Naive thymus-derived CD8-positive, alpha-beta T cell (primary cell): ENCODE measurements at regions not wholly inside any gene's neighbourhood (a gene's known extent, or its start where the extent isn't known, plus 50 kb on each side); places are given as distances from the start of the nearest gene placed in this dataset.
"Not testable (repeated sequence)": the region's sequence is repeated elsewhere in the genome, so short reads cannot be mapped to it uniquely, and the experiment has no call there.

Source experiments
- ATAC-seq, 2 donors: fragments of 150-1000 bp; cut with Tn5 transposase in 1 of 2; sonication (Bioruptor Pico), chemical (Tn5 transposase) in 1 of 2; 1 replicate in 1 of 2; 2 replicates in 1 of 2; pipeline ENCODE4 v1.10.0; 2021; ENCODE audit warnings: mild to moderate bottlenecking in 2 of 2, moderate library complexity in 2 of 2
- POLR2A ChIA-PET: fragments of 350-600 bp; sonication (Branson Sonifier 250); formaldehyde crosslinking; loops from one replicate; lab custom pipeline; 2021; ENCODE audit warnings: antibody characterized with exemption; lab: Charles Lee
- DNase-seq, 10 donors: peaks; one replicate each; pipeline versions ENCODE4 v3.0.0 to v3.0.0-alpha.2; 2020 to 2022
- H3K27ac Mint-ChIP-seq, 10 donors: one replicate each; pipeline ENCODE4 v1.8.0; 2020 to 2022; ENCODE audit warnings: mild to moderate bottlenecking in 10 of 10, mixed read lengths in 10 of 10, moderate library complexity in 4 of 10, inconsistent platforms in 1 of 10
- H3K27me3 Mint-ChIP-seq, 5 donors: one replicate each; pipeline ENCODE4 v1.8.0; 2021 to 2022; ENCODE audit warnings: mixed read lengths in 5 of 5
- H3K36me3 Mint-ChIP-seq, 3 donors: one replicate each; pipeline ENCODE4 v1.8.0; 2020 to 2022; ENCODE audit warnings: mixed read lengths in 3 of 3, mild to moderate bottlenecking in 2 of 3, inconsistent platforms in 1 of 3
- H3K4me1 Mint-ChIP-seq, 4 donors: one replicate each; pipeline ENCODE4 v1.8.0; 2021 to 2022; ENCODE audit warnings: mixed read lengths in 4 of 4
- H3K4me3 Mint-ChIP-seq, 10 donors: one replicate each; pipeline ENCODE4 v1.8.0; 2020 to 2022; ENCODE audit warnings: mild to moderate bottlenecking in 10 of 10, mixed read lengths in 10 of 10, moderate library complexity in 6 of 10, inconsistent platforms in 1 of 10
- H3K9me3 Mint-ChIP-seq, 9 donors: one replicate each; pipeline ENCODE4 v1.8.0; 2020 to 2022; ENCODE audit warnings: mixed read lengths in 9 of 9, mild to moderate bottlenecking in 3 of 9, inconsistent platforms in 1 of 9, moderate library complexity in 1 of 9

DNA sequence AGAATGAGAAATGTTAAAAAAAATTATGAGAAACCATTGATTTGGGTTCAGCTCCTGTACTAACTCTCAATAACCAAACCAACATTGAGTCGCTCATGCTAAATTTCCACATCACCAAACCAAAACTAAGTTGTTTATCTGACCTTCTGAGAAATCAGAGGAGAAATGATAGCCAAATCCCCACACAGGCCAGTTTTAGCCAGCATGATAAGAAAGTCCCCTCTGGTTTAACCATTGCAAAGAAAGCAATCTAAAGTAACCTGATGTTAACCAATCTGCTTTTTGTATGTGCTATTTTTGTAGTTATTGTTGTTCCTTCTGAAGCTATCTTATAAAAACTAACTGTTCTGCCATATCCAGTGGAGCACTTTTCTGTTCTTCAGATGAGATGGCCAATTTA, 599.7 kb downstream of the SLC16A7 start:
- H3K4me1 Mint-ChIP-seq, result no peaks in the 10 kb centered on the region
- no peaks in the 10 kb centered on the region for H3K27me3 Mint-ChIP-seq
- no peak overlapping the region for H3K27ac Mint-ChIP-seq
- DNase-seq (no peak), ATAC-seq (no peak)
- no peaks in the 10 kb centered on the region for H3K36me3 Mint-ChIP-seq
- POLR2A ChIA-PET, result no interaction called here
- no peak overlapping the region for H3K4me3 Mint-ChIP-seq
- peaks cover 0 to 5% (median 0%) of the 10 kb centered on the region in 9 donors for H3K9me3 Mint-ChIP-seq

DNA sequence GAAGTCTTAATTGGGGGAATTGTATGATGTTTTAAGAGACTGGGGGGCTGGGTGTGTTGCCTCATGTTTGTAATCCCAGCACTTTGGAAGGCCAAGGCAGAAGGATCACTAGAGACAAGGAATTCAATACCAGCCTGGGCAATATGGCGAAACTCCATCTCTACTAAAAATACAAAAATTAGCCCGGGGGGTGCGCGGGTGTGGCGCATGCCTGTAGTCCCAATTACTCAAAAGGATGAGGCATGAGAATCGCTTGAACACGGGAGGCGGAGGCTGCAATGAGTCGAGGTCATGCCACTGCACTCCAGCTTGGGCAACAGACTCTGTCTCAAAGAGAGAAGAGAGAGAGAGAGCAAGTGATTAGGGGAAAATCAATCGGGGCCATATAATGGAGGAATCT, 600.5 kb downstream of the SLC16A7 start:
- H3K27ac Mint-ChIP-seq, result no peak overlapping the region
- no peak overlapping the region for H3K4me3 Mint-ChIP-seq
- no peaks in the 10 kb centered on the region for H3K27me3 Mint-ChIP-seq
- POLR2A ChIA-PET, result no interaction called here
- no peaks in the 10 kb centered on the region for H3K36me3 Mint-ChIP-seq
- no peak for ATAC-seq
- no peak for DNase-seq
- peaks cover 0 to 5% (median 0%) of the 10 kb centered on the region in 9 donors for H3K9me3 Mint-ChIP-seq
- no peaks in the 10 kb centered on the region for H3K4me1 Mint-ChIP-seq

DNA sequence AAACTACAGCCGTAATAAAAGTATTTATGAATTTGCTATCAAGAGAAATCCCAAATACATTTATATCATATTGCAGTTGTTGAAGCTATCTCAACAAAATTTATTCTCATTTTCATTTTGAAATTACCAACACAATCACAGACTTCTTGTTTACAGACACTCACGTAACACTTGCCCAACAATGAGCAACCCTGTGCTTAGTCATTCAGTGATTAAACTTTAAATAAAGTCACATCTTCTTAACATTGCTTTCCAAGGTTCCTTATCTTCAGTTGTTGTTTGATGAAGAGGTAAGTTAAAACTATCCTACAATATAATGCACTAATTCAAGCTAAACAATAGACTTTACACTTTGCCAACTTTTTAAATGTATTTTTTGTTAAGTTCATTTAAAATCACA, 601.8 kb downstream of the SLC16A7 start:
- Mint-ChIP-seq H3K9me3 (peaks cover 0 to 6% (median 0%) of the 10 kb centered on the region in 9 donors), H3K27ac (no peak overlapping the region), H3K4me3 (no peak overlapping the region), H3K4me1 (no peaks in the 10 kb centered on the region), H3K36me3 (no peaks in the 10 kb centered on the region), H3K27me3 (no peaks in the 10 kb centered on the region)
- ATAC-seq (no peak), DNase-seq (no peak)
- POLR2A ChIA-PET, result no interaction called here

DNA sequence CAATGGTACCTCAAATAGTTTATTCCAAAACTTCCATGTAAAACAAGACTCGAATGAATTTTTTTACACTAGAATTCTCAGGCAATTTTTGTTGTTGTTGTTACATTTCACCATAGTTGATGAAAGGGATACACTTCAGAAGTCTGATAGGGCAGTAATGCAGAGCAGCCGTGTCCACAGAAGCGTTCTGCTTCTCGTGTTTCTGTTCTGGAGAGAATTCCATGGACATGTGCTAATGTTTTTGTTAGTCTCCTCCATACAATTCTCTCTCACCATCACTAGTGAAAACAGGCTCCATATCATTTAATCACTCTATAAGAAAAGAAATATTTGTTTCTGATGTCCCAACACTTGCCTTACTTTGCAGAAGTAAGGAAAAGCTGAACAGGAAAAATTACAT, 606.1 kb downstream of the SLC16A7 start:
- Mint-ChIP-seq H3K27ac (no peak overlapping the region), H3K4me1 (no peaks in the 10 kb centered on the region), H3K36me3 (no peaks in the 10 kb centered on the region), H3K27me3 (no peaks in the 10 kb centered on the region), H3K9me3 (peaks cover 0 to 5% (median 0%) of the 10 kb centered on the region in 9 donors), H3K4me3 (no peak overlapping the region)
- ATAC-seq, result no peak
- no peak for DNase-seq
- POLR2A ChIA-PET, result no interaction called here

DNA sequence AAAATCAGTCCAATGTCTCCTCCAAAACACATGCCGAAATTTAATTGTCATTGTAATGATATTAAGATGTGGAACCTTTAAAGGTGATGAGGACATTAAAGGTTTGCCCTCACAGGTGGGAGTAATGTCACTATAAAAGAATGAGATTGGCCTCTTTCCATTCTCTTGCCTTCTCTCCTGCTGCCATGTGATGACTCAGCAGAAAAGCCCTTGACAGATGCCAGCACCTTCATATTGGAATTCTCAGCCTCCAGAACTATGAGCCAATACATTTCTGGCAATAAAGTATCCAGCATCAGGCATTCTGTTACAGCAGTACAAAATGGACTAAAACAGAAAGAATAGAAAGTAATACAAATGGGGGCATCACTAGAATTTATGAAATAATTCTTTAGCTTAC, 609.7 kb downstream of the SLC16A7 start:
- no peak overlapping the region for H3K27ac Mint-ChIP-seq
- no peaks in the 10 kb centered on the region for H3K27me3 Mint-ChIP-seq
- H3K36me3 Mint-ChIP-seq, result no peaks in the 10 kb centered on the region
- peaks cover 0 to 6% (median 0%) of the 10 kb centered on the region in 9 donors for H3K9me3 Mint-ChIP-seq
- DNase-seq, result no peak
- POLR2A ChIA-PET, result no interaction called here
- H3K4me3 Mint-ChIP-seq, result no peak overlapping the region
- no peaks in the 10 kb centered on the region for H3K4me1 Mint-ChIP-seq
- ATAC-seq, result no peak

DNA sequence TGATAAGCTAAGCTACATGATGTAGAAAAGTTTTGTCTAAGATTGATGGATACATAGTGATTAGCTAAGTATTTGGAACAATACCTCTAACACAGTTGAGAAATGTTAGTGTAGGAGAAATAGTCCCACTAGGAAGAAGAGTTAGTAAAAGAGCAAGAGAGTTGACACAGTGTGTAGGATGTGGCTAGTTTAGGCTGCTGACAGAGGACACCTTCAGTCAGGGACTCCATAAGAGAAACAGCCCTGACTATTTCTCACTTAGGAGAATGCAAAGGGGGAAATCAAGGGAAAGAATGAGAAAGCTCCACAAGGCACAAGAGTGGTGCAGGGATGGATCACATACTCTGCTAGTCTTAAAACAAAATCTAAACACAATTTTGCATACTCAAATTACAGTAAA, 613.7 kb downstream of the SLC16A7 start:
- Mint-ChIP-seq H3K27me3 (no peaks in the 10 kb centered on the region), H3K4me3 (no peak overlapping the region), H3K27ac (no peak overlapping the region), H3K36me3 (no peaks in the 10 kb centered on the region), H3K9me3 (peaks cover 0 to 18% (median 9%) of the 10 kb centered on the region in 9 donors), H3K4me1 (no peaks in the 10 kb centered on the region)
- POLR2A ChIA-PET, result no interaction called here
- no peak for DNase-seq
- ATAC-seq, result no peak

DNA sequence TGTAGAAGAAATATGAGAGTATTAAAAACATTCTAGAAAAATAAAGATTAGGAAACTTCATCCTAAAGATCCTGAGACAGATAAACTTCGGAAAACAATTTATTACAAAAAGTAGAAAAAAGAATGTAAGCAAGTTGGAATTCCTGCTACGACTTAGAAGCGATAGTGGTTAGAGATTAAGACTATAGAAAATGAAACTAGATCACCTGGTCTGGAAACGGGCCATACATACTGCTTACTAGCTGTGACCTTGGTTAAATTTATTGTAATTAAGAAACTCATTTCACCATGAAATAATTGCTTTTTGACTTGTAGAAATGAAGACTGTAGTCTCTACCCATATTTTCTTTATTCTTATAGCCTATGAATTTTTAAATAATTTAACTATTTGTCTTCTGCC, 614.1 kb downstream of the SLC16A7 start:
- peaks cover 0 to 23% (median 10%) of the 10 kb centered on the region in 9 donors for H3K9me3 Mint-ChIP-seq
- H3K36me3 Mint-ChIP-seq, result no peaks in the 10 kb centered on the region
- no peak overlapping the region for H3K4me3 Mint-ChIP-seq
- H3K27me3 Mint-ChIP-seq, result no peaks in the 10 kb centered on the region
- DNase-seq (no peak), ATAC-seq (no peak)
- POLR2A ChIA-PET, result no interaction called here
- no peak overlapping the region for H3K27ac Mint-ChIP-seq
- H3K4me1 Mint-ChIP-seq, result no peaks in the 10 kb centered on the region

DNA sequence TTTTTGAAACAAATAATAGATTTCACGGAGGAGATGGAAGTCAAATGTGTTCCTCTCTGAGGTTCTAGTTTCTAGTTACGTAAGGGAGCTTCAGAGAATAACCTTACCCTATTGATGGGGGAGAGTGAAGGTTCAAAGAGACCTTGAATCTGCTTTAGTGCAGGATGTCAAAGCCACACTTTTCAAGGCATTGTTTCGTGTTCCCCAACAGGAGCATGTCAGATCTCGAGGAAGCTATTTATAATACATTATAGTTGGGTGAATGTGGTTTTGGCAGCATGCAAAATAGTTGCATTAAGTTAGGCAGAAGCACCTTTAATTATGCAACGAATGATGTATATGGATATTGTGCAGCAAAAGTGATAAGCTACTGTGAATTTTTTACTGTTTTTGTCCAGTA, 614.9 kb downstream of the SLC16A7 start:
- ATAC-seq, result no peak
- Mint-ChIP-seq H3K4me1 (no peaks in the 10 kb centered on the region), H3K9me3 (peaks cover 0 to 28% (median 11%) of the 10 kb centered on the region in 9 donors), H3K4me3 (no peak overlapping the region), H3K27ac (no peak overlapping the region), H3K27me3 (no peaks in the 10 kb centered on the region), H3K36me3 (no peaks in the 10 kb centered on the region)
- POLR2A ChIA-PET, result no interaction called here
- DNase-seq, result no peak

DNA sequence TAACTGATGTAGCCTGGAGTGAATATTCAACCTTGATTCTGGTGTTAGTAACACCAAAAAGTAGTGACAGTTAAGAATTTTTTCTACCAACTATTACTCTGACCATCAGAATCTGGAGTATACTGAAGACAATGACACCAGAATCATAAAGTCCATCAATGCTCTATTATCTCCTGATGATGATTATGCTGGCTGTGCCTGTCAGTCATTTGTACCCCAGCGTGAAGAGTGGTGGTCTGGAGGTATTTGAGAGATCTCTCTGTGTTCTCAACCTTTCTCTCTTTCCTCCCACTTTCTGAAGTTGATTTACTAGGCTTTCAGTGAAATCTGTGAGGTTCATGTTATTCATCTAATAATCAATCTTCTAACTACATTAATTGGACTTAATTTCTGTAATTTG, 615.4 kb downstream of the SLC16A7 start:
- Mint-ChIP-seq H3K27ac (no peak overlapping the region), H3K36me3 (no peaks in the 10 kb centered on the region), H3K4me1 (no peaks in the 10 kb centered on the region), H3K9me3 (peaks cover 0 to 28% (median 11%) of the 10 kb centered on the region in 9 donors), H3K27me3 (no peaks in the 10 kb centered on the region), H3K4me3 (no peak overlapping the region)
- POLR2A ChIA-PET, result no interaction called here
- DNase-seq (no peak), ATAC-seq (no peak)

DNA sequence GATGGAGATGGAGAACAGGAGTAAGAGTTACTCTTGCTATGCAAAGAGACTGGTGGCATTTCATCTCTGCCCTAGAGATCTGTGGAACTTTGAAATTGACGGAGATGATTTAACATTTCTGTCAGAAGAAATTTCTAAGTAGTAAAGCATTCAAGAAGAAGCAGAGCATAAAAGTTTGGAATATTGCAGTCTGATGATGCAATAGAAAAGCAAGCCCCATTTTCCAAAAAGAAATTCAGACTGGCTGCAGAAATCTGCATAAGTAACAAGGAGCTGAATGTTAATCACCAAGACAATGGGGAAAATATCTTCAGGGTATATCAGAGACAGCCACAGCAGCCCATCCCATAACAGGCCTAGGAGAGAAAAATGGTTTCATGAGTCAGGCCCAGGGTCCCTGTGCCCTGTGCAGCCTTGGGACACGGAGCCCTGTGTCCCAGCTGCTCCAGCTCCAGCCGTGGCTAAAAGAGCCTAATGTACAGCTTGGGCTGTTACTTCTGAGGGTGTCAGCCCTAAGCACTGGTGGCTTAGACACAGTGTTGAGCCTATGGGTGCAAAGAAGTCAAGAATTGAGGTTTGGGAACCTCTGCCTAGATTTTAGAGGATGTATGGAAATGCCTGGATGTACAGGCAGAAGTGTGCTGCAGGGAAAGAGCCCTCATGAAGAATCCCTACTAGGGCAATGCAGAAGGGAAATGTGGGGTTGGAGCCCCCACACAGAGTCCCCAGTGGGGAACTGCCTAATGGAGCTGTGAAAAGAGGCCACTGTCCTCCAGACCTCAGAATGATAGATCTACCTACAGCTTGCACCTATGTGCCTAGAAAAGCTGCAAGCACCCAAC, 616.6 kb downstream of the SLC16A7 start:
- DNase-seq, result no peak
- Mint-ChIP-seq H3K4me1 (no peaks in the 10 kb centered on the region), H3K9me3 (peaks cover 0 to 28% (median 11%) of the 10 kb centered on the region in 9 donors), H3K4me3 (no peak overlapping the region), H3K27ac (no peak overlapping the region), H3K36me3 (no peaks in the 10 kb centered on the region), H3K27me3 (no peaks in the 10 kb centered on the region)
- no peak for ATAC-seq
- POLR2A ChIA-PET, result no interaction called here

DNA sequence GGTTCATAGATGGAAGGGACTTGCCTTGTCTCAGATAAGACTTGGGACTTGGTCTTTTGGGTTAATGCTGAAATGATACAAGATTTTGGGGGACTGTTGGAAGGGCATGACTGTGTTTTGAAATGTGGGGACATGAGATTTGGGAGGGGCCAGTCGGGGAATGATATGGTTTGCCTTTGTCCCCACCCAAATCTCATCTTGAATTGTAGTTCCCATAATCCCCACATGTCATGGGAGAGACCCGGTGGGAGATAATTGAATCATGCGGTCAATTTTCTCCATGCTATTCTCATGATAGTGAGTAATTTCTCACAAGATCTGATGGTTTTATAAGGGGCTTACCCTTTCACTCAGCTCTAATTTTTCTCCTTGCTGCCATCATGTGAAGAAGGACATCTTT, 617.4 kb downstream of the SLC16A7 start:
- H3K4me1 Mint-ChIP-seq, H3K27me3 Mint-ChIP-seq, POLR2A ChIA-PET, ATAC-seq, DNase-seq, H3K27ac Mint-ChIP-seq, H3K36me3 Mint-ChIP-seq, H3K4me3 Mint-ChIP-seq: not testable (repeated sequence)
- peaks cover 0 to 28% (median 11%) of the 10 kb centered on the region in 9 donors for H3K9me3 Mint-ChIP-seq

DNA sequence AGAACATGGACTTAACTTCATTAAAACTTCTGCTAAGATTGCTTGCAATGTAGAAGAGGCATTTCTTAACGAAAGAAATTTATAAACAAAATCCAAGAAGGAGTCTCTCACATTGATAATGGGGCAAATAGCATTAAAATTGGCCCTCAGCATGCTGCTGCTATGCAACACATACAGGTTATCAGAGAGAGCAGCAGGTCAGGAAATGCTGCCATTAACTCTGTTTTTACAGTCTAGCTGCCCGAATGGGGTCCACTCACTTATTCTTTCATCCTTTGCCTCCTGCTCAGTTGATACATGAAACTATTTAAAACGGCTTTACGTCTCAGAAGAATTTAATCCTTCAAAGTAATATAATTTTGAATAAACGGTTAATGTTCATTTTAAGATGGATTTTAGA, 620.4 kb downstream of the SLC16A7 start:
- H3K4me1 Mint-ChIP-seq, result no peaks in the 10 kb centered on the region
- H3K4me3 Mint-ChIP-seq, result no peak overlapping the region
- POLR2A ChIA-PET, result no interaction called here
- H3K9me3 Mint-ChIP-seq, result peaks cover 0 to 28% (median 11%) of the 10 kb centered on the region in 9 donors
- no peaks in the 10 kb centered on the region for H3K27me3 Mint-ChIP-seq
- ATAC-seq (no peak), DNase-seq (no peak)
- no peak overlapping the region for H3K27ac Mint-ChIP-seq
- H3K36me3 Mint-ChIP-seq, result no peaks in the 10 kb centered on the region

DNA sequence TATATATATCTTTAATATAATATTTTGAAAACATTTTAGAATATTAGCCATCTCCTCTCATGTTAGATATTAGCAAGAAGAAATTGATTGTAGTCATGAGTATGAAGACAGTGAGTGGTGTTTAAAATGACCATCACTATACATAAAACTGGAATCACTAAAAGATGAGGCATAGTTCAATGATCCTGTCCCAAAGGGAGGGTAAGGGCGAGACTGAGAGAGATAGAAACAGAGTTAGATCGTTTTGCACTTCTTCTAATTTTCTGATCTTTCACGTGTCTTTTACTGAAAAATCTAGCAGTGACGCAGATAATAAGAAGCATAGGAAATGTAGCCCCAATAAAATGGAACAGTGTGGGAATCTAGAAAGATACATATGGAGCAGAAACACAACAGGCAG, 627.4 kb downstream of the SLC16A7 start:
- H3K36me3 Mint-ChIP-seq, result no peaks in the 10 kb centered on the region
- DNase-seq (no peak), ATAC-seq (no peak)
- H3K4me1 Mint-ChIP-seq, result no peaks in the 10 kb centered on the region
- no peak overlapping the region for H3K27ac Mint-ChIP-seq
- H3K9me3 Mint-ChIP-seq, result peaks cover 0 to 17% (median 7%) of the 10 kb centered on the region in 9 donors
- POLR2A ChIA-PET, result no interaction called here
- no peaks in the 10 kb centered on the region for H3K27me3 Mint-ChIP-seq
- no peak overlapping the region for H3K4me3 Mint-ChIP-seq
